ENCODE measurements at regions not wholly inside any gene's neighbourhood (a gene's known extent, or its start where the extent isn't known, plus 50 kb on each side); places are given as distances from the start of the nearest gene placed in this dataset.

GRCh38 chr16:8204096-8204495 is 386.2 kb downstream of the TMEM114 start:
- no peak for ATAC-seq
- FAIRE-seq = no peak
- no peak for DNase-seq (ENCODE audit: low read depth in 1 of 2, low spot score in 1 of 2)
- Histone ChIP-seq H3K4me3 (no peak overlapping the region), H3K4me1 (no peaks in the 10 kb centered on the region), H3K9me3 (no peaks in the 10 kb centered on the region), H3K27ac (no peak overlapping the region), H3K4me2 (no peak overlapping the region)
- ChIA-PET POLR2A (no interaction called here), CTCF (interaction anchor here (1.1 to 2.2 kb wide), 3 partner anchors 9 to 158 kb away, joined by 3 to 7 read pairs (median 3); no protein-coding TSS in a partner anchor)
- TF ChIP-seq, protein P1, sequence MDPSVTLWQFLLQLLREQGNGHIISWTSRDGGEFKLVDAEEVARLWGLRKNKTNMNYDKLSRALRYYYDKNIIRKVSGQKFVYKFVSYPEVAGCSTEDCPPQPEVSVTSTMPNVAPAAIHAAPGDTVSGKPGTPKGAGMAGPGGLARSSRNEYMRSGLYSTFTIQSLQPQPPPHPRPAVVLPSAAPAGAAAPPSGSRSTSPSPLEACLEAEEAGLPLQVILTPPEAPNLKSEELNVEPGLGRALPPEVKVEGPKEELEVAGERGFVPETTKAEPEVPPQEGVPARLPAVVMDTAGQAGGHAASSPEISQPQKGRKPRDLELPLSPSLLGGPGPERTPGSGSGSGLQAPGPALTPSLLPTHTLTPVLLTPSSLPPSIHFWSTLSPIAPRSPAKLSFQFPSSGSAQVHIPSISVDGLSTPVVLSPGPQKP (IDR thresholded peaks at IDR 0.05; ENCODE audit: low read depth, low read length) = no peak
- TF ChIP-seq, protein P2, sequence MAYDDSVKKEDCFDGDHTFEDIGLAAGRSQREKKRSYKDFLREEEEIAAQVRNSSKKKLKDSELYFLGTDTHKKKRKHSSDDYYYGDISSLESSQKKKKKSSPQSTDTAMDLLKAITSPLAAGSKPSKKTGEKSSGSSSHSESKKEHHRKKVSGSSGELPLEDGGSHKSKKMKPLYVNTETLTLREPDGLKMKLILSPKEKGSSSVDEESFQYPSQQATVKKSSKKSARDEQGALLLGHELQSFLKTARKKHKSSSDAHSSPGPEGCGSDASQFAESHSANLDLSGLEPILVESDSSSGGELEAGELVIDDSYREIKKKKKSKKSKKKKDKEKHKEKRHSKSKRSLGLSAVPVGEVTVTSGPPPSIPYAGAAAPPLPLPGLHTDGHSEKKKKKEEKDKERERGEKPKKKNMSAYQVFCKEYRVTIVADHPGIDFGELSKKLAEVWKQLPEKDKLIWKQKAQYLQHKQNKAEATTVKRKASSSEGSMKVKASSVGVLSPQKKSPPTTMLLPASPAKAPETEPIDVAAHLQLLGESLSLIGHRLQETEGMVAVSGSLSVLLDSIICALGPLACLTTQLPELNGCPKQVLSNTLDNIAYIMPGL (CRISPR knock-in tag; IDR thresholded peaks at IDR 0.05; ENCODE audit: borderline replicate concordance) = no peak
- TF ChIP-seq POLR2AphosphoS2 (conservative IDR thresholded peaks at IDR 0.05; ENCODE audit: low read length) (no peak), KDM1A (IDR thresholded peaks at IDR 0.05; ENCODE audit: low read depth) (no peak), MAX (IDR thresholded peaks at IDR 0.05) (no peak), RCOR1 (IDR thresholded peaks at IDR 0.05; ENCODE audit: low read depth, low read length) (no peak), FOXS1 (CRISPR knock-in tag; IDR thresholded peaks at IDR 0.05) (no peak)
- 0% methylated on average over 4 of the region's 4 CpGs for WGBS (ENCODE audit: missing lambda C conversion rate)

DNA sequence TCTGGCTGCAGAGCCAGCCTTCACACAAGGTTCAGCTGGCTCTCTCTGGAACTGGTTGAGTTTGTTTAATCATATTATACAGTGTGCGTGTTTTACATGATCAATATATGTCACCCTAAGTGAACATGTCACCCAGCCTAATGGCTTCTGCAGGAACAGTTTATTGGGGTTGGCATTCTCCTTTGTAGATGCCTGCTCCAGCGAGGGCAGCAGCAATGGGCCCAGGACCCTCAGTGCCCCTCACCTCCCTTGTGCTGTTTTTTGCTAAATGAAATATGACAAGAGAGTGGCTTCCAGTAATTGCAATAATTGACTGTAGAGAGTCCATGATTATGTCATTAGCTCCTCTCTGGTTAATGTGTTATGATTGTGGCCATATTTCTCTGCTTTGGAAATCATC is 387.2 kb downstream of the TMEM114 start:
- WGBS (ENCODE audit: missing lambda C conversion rate) = 6% methylated on average over 2 of the region's 2 CpGs
- DNase-seq (ENCODE audit: low read depth in 1 of 2, low spot score in 1 of 2) = no peak
- POLR2A ChIA-PET = no interaction called here
- no peak for FAIRE-seq
- H3K4me3 ChIP-seq = no peak overlapping the region
- no peak overlapping the region for H3K27ac ChIP-seq
- H3K9me3 ChIP-seq = no peaks in the 10 kb centered on the region
- no peak for ATAC-seq
- TF ChIP-seq ZC3H11A (IDR thresholded peaks at IDR 0.05) (no peak), CHD2 (IDR thresholded peaks at IDR 0.05; ENCODE audit: low read length, partially characterized antibody) (no peak), SREBF2 (IDR thresholded peaks at IDR 0.05) (no peak), RNF2 (IDR thresholded peaks at IDR 0.05; ENCODE audit: borderline replicate concordance, low read depth) (no peak), ZNF302 (CRISPR knock-in tag; IDR thresholded peaks at IDR 0.05) (no peak)
- TF ChIP-seq, protein P3, sequence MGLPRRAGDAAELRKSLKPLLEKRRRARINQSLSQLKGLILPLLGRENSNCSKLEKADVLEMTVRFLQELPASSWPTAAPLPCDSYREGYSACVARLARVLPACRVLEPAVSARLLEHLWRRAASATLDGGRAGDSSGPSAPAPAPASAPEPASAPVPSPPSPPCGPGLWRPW (IDR thresholded peaks at IDR 0.05) = no peak
- H3K4me1 ChIP-seq = no peaks in the 10 kb centered on the region
- CTCF ChIA-PET = interaction anchor here (1.1 kb wide), 1 partner anchor 157 kb away, joined by 3 read pairs; no protein-coding TSS in a partner anchor
- H3K4me2 ChIP-seq = no peak overlapping the region

- TF ChIP-seq ZC3H11A (IDR thresholded peaks at IDR 0.05) (no peak), KDM1A (IDR thresholded peaks at IDR 0.05; ENCODE audit: low read depth) (no peak), RCOR1 (IDR thresholded peaks at IDR 0.05; ENCODE audit: low read depth, low read length) (no peak), HEYL (CRISPR knock-in tag; IDR thresholded peaks at IDR 0.05) (no peak), SMC3 (IDR thresholded peaks at IDR 0.05) (no peak), BHLHE40 (IDR thresholded peaks at IDR 0.05; ENCODE audit: low read depth, low read length) (no peak), CBX2 (IDR thresholded peaks at IDR 0.05; ENCODE audit: borderline replicate concordance, low read depth) (no peak), CEBPB (IDR thresholded peaks at IDR 0.05) (no peak), FOXS1 (CRISPR knock-in tag; IDR thresholded peaks at IDR 0.05) (no peak), ZNF302 (CRISPR knock-in tag; IDR thresholded peaks at IDR 0.05) (no peak), TFCP2L1 (CRISPR knock-in tag; IDR thresholded peaks at IDR 0.05) (no peak), GATA3 (IDR thresholded peaks at IDR 0.05; ENCODE audit: borderline replicate concordance) (no peak), MYC (IDR thresholded peaks at IDR 0.05; ENCODE audit: borderline replicate concordance, low read length) (no peak), MAX (IDR thresholded peaks at IDR 0.05) (no peak), E2F6 (IDR thresholded peaks at IDR 0.05; ENCODE audit: borderline replicate concordance, low read depth) (no peak)
- TF ChIP-seq, protein P1 (IDR thresholded peaks at IDR 0.05; ENCODE audit: low read depth, low read length) = no peak
- TF ChIP-seq, protein P4, sequence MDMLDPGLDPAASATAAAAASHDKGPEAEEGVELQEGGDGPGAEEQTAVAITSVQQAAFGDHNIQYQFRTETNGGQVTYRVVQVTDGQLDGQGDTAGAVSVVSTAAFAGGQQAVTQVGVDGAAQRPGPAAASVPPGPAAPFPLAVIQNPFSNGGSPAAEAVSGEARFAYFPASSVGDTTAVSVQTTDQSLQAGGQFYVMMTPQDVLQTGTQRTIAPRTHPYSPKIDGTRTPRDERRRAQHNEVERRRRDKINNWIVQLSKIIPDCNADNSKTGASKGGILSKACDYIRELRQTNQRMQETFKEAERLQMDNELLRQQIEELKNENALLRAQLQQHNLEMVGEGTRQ (IDR thresholded peaks at IDR 0.05) = no peak
- TF ChIP-seq, protein P5, sequence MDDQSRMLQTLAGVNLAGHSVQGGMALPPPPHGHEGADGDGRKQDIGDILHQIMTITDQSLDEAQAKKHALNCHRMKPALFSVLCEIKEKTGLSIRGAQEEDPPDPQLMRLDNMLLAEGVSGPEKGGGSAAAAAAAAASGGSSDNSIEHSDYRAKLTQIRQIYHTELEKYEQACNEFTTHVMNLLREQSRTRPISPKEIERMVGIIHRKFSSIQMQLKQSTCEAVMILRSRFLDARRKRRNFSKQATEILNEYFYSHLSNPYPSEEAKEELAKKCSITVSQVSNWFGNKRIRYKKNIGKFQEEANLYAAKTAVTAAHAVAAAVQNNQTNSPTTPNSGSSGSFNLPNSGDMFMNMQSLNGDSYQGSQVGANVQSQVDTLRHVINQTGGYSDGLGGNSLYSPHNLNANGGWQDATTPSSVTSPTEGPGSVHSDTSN (IDR thresholded peaks at IDR 0.05) = no peak
- TF ChIP-seq, protein P6, sequence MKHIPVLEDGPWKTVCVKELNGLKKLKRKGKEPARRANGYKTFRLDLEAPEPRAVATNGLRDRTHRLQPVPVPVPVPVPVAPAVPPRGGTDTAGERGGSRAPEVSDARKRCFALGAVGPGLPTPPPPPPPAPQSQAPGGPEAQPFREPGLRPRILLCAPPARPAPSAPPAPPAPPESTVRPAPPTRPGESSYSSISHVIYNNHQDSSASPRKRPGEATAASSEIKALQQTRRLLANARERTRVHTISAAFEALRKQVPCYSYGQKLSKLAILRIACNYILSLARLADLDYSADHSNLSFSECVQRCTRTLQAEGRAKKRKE (CRISPR knock-in tag; IDR thresholded peaks at IDR 0.05; ENCODE audit: low read depth) = no peak
- Histone ChIP-seq H3K4me3 (no peak overlapping the region), H3K27ac (no peak overlapping the region), H3K9me3 (no peaks in the 10 kb centered on the region; the same call in 2 of the 3 replicates), H3K4me1 (no peaks in the 10 kb centered on the region), H3K4me2 (no peak overlapping the region)
- ChIA-PET CTCF (no interaction called here), POLR2A (no interaction called here)
- no peak for DNase-seq (ENCODE audit: low read depth in 1 of 2, low spot score in 1 of 2)
- 4% methylated on average over 2 of the region's 2 CpGs for WGBS (ENCODE audit: missing lambda C conversion rate)
- no peak for FAIRE-seq
- no peak for ATAC-seq
Measured at GRCh38 chr16:8200839-8201238, 389.5 kb downstream of the TMEM114 start.

All from A549 (cell line).